ENCODE measurements at regions not wholly inside any gene's neighbourhood (a gene's known extent, or its start where the extent isn't known, plus 50 kb on each side); places are given as distances from the start of the nearest gene placed in this dataset.

DNA sequence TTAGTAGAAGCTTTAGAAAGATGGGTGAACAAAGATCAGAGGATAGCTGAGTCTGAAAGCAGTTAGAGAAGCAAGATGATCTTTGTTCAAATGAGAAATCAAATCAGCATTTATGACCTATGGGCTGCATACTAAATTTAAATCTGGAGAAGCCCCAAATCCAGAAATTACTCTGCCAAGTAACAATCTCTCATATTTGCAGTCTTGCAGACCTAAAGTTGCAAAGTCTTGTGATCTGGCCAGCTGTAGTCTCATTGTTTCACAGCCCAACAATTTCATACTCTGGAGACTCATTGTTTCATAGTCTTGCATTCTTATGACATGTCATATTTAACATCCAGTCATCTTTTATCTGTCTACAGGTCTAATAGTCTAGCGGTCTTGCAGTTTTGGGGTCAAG lies 364.9 kb upstream of the RSPO3 start:
- Histone ChIP-seq H3K9me3 (ENCODE audit: insufficient read depth, low read depth, low read length) (no peaks in the 10 kb centered on the region), H4K20me1 (ENCODE audit: insufficient read depth, low read length) (no peaks in the 10 kb centered on the region), H3K4me3 (ENCODE audit: insufficient read depth, low read depth, low read length) (no peak overlapping the region), H3K4me2 (ENCODE audit: low read length) (no peak overlapping the region), H3K36me3 (ENCODE audit: insufficient read depth, low read length) (no peaks in the 10 kb centered on the region), H3K79me2 (ENCODE audit: insufficient read depth, low read length) (no peaks in the 10 kb centered on the region), H3K9ac (ENCODE audit: low read length) (no peak overlapping the region), H3K27ac (ENCODE audit: low read depth, low read length) (no peak overlapping the region), H2AFZ (ENCODE audit: low read depth, low read length) (no peak overlapping the region), H3K27me3 (ENCODE audit: insufficient read depth, low read length) (no peaks in the 10 kb centered on the region), H3K4me1 (ENCODE audit: insufficient read depth, low read length) (no peaks in the 10 kb centered on the region)
- no peak for FAIRE-seq
- peaks cover 1% of the 10 kb centered on the region for H3K4me1 Mint-ChIP-seq (ENCODE audit: low read depth, unreplicated experiment)
- no peak for DNase-seq (ENCODE audit: low read depth)
- no peak for TF ChIP-seq EZH2 (IDR thresholded peaks at IDR 0.05; ENCODE audit: insufficient read depth, low read length)
- TF ChIP-seq, protein P1, sequence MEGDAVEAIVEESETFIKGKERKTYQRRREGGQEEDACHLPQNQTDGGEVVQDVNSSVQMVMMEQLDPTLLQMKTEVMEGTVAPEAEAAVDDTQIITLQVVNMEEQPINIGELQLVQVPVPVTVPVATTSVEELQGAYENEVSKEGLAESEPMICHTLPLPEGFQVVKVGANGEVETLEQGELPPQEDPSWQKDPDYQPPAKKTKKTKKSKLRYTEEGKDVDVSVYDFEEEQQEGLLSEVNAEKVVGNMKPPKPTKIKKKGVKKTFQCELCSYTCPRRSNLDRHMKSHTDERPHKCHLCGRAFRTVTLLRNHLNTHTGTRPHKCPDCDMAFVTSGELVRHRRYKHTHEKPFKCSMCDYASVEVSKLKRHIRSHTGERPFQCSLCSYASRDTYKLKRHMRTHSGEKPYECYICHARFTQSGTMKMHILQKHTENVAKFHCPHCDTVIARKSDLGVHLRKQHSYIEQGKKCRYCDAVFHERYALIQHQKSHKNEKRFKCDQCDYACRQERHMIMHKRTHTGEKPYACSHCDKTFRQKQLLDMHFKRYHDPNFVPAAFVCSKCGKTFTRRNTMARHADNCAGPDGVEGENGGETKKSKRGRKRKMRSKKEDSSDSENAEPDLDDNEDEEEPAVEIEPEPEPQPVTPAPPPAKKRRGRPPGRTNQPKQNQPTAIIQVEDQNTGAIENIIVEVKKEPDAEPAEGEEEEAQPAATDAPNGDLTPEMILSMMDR (IDR thresholded peaks at IDR 0.05; ENCODE audit: insufficient read depth, low read depth, low read length), result no peak
- H3K9me3 Mint-ChIP-seq (ENCODE audit: unreplicated experiment), result peaks cover 9% of the 10 kb centered on the region
- H3K27ac Mint-ChIP-seq (ENCODE audit: unreplicated experiment), result no peak overlapping the region
- no peaks in the 10 kb centered on the region for H3K27me3 Mint-ChIP-seq (ENCODE audit: low read depth, unreplicated experiment)
- H3K4me3 Mint-ChIP-seq (ENCODE audit: unreplicated experiment), result no peak overlapping the region
- no peaks in the 10 kb centered on the region for H3K36me3 Mint-ChIP-seq (ENCODE audit: low read depth, unreplicated experiment)

DNA sequence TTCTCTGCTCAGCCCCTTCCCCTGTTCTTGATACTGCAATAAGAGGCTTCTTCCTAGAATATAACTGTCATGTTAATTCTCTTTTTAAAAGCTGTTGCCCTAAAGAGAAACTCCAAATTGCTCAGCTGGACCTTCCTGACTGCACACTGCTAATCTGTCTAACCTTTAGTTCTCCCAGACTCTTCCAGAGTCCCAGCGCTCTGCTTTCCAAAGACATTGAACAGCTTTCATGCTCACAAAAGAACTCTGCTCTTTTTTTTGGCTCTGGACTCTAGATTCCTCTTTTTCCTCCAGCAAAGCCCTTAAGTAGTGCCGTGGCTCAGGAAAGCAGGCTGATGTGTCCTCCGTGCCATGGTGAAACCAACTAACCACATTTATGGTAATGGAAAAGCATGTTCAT lies 356.6 kb upstream of the RSPO3 start:
- H3K79me2 ChIP-seq (ENCODE audit: insufficient read depth, low read length), result no peaks in the 10 kb centered on the region
- Mint-ChIP-seq H3K4me1 (ENCODE audit: low read depth, unreplicated experiment) (peaks cover 11% of the 10 kb centered on the region), H3K27ac (ENCODE audit: unreplicated experiment) (no peak overlapping the region), H3K4me3 (ENCODE audit: unreplicated experiment) (no peak overlapping the region), H3K27me3 (ENCODE audit: low read depth, unreplicated experiment) (peaks cover 6% of the 10 kb centered on the region), H3K9me3 (ENCODE audit: unreplicated experiment) (no peaks in the 10 kb centered on the region), H3K36me3 (ENCODE audit: low read depth, unreplicated experiment) (no peaks in the 10 kb centered on the region)
- no peaks in the 10 kb centered on the region for H3K4me1 ChIP-seq (ENCODE audit: insufficient read depth, low read length)
- DNase-seq (ENCODE audit: low read depth) (no peak), FAIRE-seq (no peak)
- H3K27me3 ChIP-seq (ENCODE audit: insufficient read depth, low read length), result no peaks in the 10 kb centered on the region
- H3K4me3 ChIP-seq (ENCODE audit: insufficient read depth, low read depth, low read length), result no peak overlapping the region
- H2AFZ ChIP-seq (ENCODE audit: low read depth, low read length), result no peak overlapping the region
- no peak overlapping the region for H3K9ac ChIP-seq (ENCODE audit: low read length)
- H3K4me2 ChIP-seq (ENCODE audit: low read length), result no peak overlapping the region
- no peaks in the 10 kb centered on the region for H4K20me1 ChIP-seq (ENCODE audit: insufficient read depth, low read length)
- TF ChIP-seq, protein P1 (IDR thresholded peaks at IDR 0.05; ENCODE audit: insufficient read depth, low read depth, low read length), result no peak
- no peak overlapping the region for H3K27ac ChIP-seq (ENCODE audit: low read depth, low read length)
- no peaks in the 10 kb centered on the region for H3K9me3 ChIP-seq (ENCODE audit: insufficient read depth, low read depth, low read length)
- no peaks in the 10 kb centered on the region for H3K36me3 ChIP-seq (ENCODE audit: insufficient read depth, low read length)

DNA sequence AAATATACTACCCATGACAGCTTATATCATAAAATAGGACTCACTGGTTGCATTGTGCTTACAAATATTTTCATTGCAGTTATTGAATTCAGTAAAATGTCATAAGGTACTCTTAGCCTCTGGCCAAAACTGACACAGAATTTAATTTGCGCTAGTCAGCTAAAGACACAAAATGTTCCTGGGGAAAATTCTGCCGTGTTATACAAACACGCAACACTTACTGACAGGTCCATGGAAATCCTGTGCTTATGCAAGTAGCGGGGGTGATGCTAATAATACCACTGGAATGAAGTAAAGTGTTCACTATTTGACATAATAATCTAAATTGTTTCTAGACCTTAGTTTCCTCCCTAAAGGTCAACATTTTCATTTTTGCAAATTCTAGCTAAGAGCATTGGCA lies 354.4 kb upstream of the RSPO3 start:
- Histone ChIP-seq H3K4me1 (ENCODE audit: insufficient read depth, low read length) (no peaks in the 10 kb centered on the region), H4K20me1 (ENCODE audit: insufficient read depth, low read length) (no peaks in the 10 kb centered on the region), H3K4me2 (ENCODE audit: low read length) (no peak overlapping the region), H3K4me3 (ENCODE audit: insufficient read depth, low read depth, low read length) (no peak overlapping the region), H3K79me2 (ENCODE audit: insufficient read depth, low read length) (no peaks in the 10 kb centered on the region), H3K27me3 (ENCODE audit: insufficient read depth, low read length) (no peaks in the 10 kb centered on the region), H3K9ac (ENCODE audit: low read length) (no peak overlapping the region), H2AFZ (ENCODE audit: low read depth, low read length) (no peak overlapping the region), H3K9me3 (ENCODE audit: insufficient read depth, low read depth, low read length) (no peaks in the 10 kb centered on the region), H3K27ac (ENCODE audit: low read depth, low read length) (no peak overlapping the region), H3K36me3 (ENCODE audit: insufficient read depth, low read length) (no peaks in the 10 kb centered on the region)
- H3K27ac Mint-ChIP-seq (ENCODE audit: unreplicated experiment), result no peak overlapping the region
- H3K4me1 Mint-ChIP-seq (ENCODE audit: low read depth, unreplicated experiment), result peaks cover 11% of the 10 kb centered on the region
- FAIRE-seq (no peak), DNase-seq (ENCODE audit: low read depth) (no peak)
- H3K9me3 Mint-ChIP-seq (ENCODE audit: unreplicated experiment), result no peaks in the 10 kb centered on the region
- TF ChIP-seq, protein P1 (IDR thresholded peaks at IDR 0.05; ENCODE audit: insufficient read depth, low read depth, low read length), result no peak
- no peak for TF ChIP-seq EZH2 (IDR thresholded peaks at IDR 0.05; ENCODE audit: insufficient read depth, low read length)
- no peak overlapping the region for H3K4me3 Mint-ChIP-seq (ENCODE audit: unreplicated experiment)
- no peaks in the 10 kb centered on the region for H3K36me3 Mint-ChIP-seq (ENCODE audit: low read depth, unreplicated experiment)
- peaks cover 6% of the 10 kb centered on the region for H3K27me3 Mint-ChIP-seq (ENCODE audit: low read depth, unreplicated experiment)
